Bone marrow (tissue), 2 donors: ENCODE measurements at regions not wholly inside any gene's neighbourhood (a gene's known extent, or its start where the extent isn't known, plus 50 kb on each side); places are given as distances from the start of the nearest gene placed in this dataset.

Experiments used
- DNase-seq, 2 donors: peaks; one replicate each; lab custom pipeline; 2025; lab: John Stamatoyannopoulos, UW

- no peak for DNase-seq
Measured at GRCh38 chrX:49773993-49774392, 55.1 kb upstream of the PAGE4 start.

GRCh38 chrX:49767236-49767635, 61.9 kb upstream of the PAGE4 start:
- DNase-seq = no peak

- DNase-seq = no peak
Measured at GRCh38 chrX:49762175-49762720, 66.5 kb upstream of the PAGE1 start.

- DNase-seq = peak in 1 of 2 donors; percentile 0
Measured at GRCh38 chrX:49761481-49761880, 65.7 kb upstream of the PAGE1 start.

DNA sequence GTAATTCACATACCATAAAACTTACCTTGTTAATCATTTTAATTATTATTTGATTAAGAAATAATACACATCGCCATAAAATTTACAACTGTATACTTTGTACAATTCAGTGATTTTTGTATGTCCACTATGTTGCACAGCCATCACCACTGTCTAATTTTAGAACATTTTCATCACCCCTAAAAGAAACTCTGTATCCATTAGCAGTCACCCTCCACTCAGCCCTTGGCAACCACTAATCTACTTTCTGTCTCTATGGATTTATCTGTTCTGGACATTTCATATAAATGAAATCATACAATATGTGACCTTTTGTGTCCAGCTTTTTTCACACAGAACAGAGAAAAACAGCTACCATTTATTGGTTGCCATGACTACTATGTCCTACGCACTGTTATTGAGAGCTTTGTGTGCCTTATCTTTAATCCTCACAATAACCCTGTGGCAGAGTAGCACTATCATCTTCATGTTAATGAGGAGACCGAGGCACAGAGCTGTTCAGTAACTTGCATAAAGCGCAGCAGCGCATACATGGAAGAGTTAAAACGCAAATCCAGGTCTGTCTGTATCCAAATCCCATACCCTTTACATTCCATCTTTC, 64.6 kb upstream of the PAGE1 start:
- DNase-seq = no peak

DNA sequence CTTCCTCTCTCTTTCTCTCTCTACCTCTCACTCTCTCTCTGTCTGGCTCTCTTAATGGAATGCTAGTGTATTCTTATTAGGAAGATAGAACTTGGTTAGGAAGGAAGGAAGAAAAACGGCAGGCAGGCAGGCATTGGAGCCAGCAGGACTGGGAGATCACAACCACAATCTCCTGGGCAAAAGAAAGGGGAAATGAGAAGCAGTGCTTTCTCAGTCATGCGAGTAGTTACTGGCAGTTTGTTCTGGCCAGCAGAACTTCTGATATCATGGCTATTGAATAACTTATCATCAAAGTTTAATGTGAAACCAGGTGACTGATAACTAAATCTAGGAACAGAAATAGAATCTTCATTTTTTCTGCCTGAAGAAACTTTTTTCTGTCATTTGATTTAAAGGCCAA, 60.9 kb upstream of the PAGE1 start:
- DNase-seq = no peak

- DNase-seq = peak in 1 of 2 donors; percentile 0
Measured at GRCh38 chrX:49754233-49754857, 58.6 kb upstream of the PAGE1 start.

GRCh38 chrX:49753691-49754090, 57.9 kb upstream of the PAGE1 start:
- DNase-seq = no peak

DNA sequence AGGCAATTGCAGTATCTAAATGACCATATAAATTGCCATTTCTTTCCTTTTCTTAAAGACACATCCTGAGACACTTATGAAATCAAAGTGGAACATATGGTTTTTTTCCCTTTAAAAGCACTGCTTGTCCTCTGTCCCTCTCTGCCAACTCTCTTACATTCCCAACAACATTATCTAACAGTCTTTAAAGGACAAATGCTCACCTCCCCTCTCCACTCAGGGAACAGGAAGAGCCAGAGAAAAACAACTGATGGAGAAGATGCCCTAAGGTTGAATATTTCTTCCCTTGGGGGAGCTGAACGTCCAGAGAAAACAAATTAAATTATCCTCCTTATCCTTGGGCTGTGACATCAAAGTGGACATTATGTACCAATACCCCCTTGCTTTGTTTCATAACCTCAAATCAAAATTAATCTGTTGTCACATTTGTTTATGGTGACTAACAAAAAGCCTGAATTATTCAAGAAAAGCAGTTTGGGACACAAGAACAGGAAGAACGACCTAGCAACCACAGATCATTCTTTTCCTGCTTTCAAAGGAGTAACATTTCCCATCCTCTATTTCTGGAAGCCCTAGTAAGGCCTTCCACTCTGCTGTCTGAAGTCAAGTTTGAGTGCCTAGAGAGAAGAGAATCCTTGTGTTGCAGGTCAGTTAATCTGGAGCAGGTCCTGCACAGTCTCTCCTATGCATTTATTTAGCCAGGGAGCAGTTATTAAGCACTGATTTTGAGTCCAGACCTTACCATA, 52.6 kb upstream of the PAGE1 start:
- no peak for DNase-seq

DNA sequence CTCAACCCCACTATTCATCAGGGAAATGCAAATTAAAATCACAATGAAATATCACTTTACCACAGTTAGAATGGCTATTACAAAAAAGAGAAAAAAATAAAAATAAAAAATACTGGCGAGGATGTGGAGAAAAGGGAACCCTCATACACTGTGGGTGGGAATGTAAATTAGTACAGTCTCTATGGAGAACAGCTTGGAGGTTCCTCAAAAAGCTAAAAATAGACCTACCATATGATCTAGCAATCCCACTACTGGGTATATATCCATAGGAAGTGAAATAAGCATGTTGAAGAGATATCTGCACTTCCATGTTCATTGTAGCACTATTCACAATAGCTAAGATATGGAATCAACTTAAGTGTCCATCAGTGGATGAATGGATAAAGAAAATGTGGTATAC, 50.5 kb upstream of the PAGE1 start:
- no peak for DNase-seq
